ENCODE measurements at regions not wholly inside any gene's neighbourhood (a gene's known extent, or its start where the extent isn't known, plus 50 kb on each side); places are given as distances from the start of the nearest gene placed in this dataset.

DNA sequence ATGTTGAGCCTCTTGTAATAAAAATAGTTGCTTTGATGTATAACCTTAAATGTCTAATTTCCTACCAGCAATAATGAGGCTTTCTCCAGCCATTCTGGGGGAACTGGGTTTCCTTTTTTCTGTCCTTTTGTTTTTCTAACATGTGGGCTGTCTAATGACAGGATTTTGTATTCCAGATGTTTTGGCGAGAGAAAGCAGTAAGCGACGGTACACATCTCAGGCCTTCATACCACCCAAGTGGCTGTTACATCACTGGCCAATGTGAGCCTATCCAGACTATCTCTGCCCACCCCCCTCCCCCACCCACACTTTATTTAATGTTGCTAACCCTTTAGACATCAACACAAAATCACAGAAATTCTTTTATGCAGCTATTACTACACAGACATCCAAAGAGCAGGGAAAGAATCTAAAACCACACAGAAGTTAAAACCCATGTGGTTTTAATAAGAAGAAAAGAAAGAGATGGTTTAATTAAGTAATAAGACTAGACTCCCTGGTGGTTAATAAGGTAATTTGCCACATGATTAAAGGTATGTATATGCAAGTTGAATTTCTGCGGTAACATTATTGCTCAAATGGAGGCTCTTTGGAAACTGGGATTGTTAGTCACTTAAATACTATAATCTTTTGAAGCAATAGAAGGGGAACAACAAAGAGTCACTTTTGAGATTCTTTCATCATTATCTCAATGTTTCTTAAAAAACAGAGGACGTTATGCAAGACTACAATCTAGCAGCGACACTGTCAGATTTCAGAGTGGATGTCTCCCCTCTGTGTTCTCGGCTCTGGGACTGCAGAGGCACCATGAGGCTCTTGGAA is 365.1 kb downstream of the ENC1 start:
- peaks cover 0 to 12% (median 9%) of the 10 kb centered on the region in 5 donors for H3K27me3 Mint-ChIP-seq
- H3K27ac Mint-ChIP-seq, result no peak overlapping the region
- H3K36me3 Mint-ChIP-seq, result no peaks in the 10 kb centered on the region
- H3K9me3 Mint-ChIP-seq, result no peaks in the 10 kb centered on the region
- peaks cover 0 to 2% (median 0%) of the 10 kb centered on the region in 4 donors for H3K4me1 Mint-ChIP-seq
- no peak overlapping the region for H3K4me3 Mint-ChIP-seq
- POLR2A ChIA-PET, result no interaction called here
- DNase-seq (no peak), ATAC-seq (no peak)

DNA sequence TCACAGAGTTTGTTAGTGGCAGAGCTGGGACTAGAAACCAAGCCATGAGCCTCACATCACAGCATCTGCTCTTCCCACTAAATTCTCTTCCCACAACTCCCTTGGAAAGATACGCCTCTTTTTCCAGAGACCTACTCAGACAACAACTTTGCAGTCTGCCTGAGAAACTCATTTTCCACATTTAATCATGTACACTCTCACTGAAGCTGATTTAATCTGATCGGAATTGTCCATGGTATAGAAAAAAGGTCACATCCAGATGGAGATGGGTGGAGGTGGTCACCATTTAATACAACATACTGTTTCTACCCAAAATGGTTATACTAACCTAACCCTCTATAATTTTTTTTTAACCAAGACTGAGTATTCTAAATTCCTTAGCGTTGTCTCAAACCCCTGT is 366.2 kb downstream of the ENC1 start:
- no peak for DNase-seq
- Mint-ChIP-seq H3K9me3 (no peaks in the 10 kb centered on the region), H3K36me3 (no peaks in the 10 kb centered on the region), H3K27ac (no peak overlapping the region), H3K27me3 (peaks cover 0 to 13% (median 12%) of the 10 kb centered on the region in 5 donors), H3K4me3 (no peak overlapping the region), H3K4me1 (peaks cover 0 to 2% (median 0%) of the 10 kb centered on the region in 4 donors)
- POLR2A ChIA-PET, result no interaction called here
- ATAC-seq, result no peak

DNA sequence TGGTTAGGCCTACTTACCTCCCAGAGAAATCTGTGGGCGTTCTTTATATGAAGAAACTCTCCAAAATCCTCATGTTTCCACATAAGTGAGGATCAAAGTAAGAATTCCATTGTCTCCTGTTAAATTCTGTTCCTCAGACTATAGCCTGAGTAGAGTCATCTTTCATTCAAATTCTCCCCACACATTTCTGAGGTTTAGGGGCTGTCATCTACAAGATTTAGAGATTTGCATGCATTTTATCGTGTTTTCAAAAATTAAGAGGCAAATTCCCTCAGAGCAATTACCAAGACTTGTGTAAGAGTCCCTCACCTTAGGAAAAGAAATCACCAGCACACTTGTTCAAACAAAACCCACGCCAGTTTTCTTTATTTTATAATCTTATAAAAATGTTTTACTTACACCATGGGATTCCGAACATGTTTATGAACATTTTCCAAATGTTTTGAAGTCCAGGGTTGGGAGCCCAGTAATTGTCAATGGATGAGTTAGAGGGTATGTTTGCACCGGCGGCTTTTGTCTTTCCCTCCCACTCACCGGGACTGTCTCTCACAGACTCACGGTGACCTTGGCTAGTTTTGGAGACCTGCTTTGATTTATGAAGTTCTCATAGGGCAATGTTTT is 367.6 kb downstream of the ENC1 start:
- DNase-seq, result no peak
- POLR2A ChIA-PET, result no interaction called here
- H3K9me3 Mint-ChIP-seq, result no peaks in the 10 kb centered on the region
- ATAC-seq, result no peak
- no peak overlapping the region for H3K4me3 Mint-ChIP-seq
- peaks cover 0 to 2% (median 0%) of the 10 kb centered on the region in 4 donors for H3K4me1 Mint-ChIP-seq
- H3K27me3 Mint-ChIP-seq, result peaks cover 0 to 13% (median 12%) of the 10 kb centered on the region in 5 donors
- H3K27ac Mint-ChIP-seq, result no peak overlapping the region
- no peaks in the 10 kb centered on the region for H3K36me3 Mint-ChIP-seq

DNA sequence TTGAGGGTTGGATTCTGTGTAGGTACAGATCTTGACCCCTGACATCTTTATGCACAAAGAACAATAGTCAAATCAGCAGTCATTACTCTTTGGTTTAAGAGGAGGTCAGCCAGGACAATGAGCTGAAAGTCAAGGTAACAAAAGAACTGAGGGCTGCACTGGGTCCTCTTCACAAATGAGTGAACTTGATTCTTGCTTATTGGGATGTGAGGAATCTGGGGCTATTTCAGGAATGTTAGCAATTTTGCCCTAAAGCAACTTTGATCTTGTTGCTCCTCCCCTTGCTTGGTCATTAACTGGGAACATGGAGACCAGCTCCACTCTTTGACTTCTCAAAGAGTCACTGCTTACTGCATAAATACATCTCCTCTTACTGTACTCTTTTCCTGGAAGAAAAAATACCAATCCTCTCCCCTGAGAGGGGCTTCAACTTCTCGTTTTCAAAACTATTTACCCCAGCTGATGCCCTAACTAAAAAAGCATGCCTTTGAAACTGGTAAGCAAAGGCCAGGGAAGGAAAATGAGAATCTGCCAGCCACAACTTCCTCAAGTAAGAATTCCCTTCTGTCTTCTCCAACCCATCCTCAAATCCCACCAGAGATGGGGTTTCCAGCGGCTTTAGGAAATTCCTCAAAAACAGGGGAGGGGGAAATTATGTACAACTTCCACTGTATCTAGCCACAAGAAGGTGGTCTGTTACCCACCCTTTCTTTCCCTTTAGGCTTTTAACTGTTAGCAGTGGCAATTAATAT is 368.3 kb downstream of the ENC1 start:
- peaks cover 0 to 2% (median 0%) of the 10 kb centered on the region in 4 donors for H3K4me1 Mint-ChIP-seq
- no peaks in the 10 kb centered on the region for H3K36me3 Mint-ChIP-seq
- H3K4me3 Mint-ChIP-seq, result no peak overlapping the region
- no peaks in the 10 kb centered on the region for H3K9me3 Mint-ChIP-seq
- POLR2A ChIA-PET, result no interaction called here
- no peak overlapping the region for H3K27ac Mint-ChIP-seq
- no peak for DNase-seq
- peaks cover 0 to 13% (median 12%) of the 10 kb centered on the region in 5 donors for H3K27me3 Mint-ChIP-seq
- ATAC-seq, result no peak

DNA sequence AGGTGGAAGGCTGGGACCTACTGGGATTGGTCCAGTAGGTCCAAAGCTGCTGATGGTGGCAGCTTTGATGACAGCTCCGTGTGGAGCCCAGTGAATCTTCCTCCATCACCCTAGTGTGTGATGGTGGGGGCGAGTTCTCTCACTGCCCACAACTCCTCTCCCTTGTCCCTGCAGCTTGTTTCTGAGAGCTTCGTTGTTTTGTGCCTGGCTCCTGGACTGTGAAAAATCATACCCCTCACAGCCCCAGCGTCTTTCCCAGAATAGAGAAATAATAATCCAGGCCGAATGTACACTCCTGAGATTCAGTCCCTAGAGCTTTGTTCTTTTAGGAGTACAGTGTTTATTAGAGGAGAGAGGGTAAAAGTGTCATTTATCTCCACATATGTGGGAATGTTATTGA is 372.2 kb downstream of the ENC1 start:
- POLR2A ChIA-PET, result no interaction called here
- no peak overlapping the region for H3K4me3 Mint-ChIP-seq
- no peaks in the 10 kb centered on the region for H3K36me3 Mint-ChIP-seq
- DNase-seq (no peak), ATAC-seq (no peak)
- peak overlapping the region in 1 of 10 donors; percentile 27 for H3K27ac Mint-ChIP-seq
- H3K27me3 Mint-ChIP-seq, result peaks cover 0 to 4% (median 3%) of the 10 kb centered on the region in 5 donors
- H3K4me1 Mint-ChIP-seq, result no peaks in the 10 kb centered on the region
- H3K9me3 Mint-ChIP-seq, result no peaks in the 10 kb centered on the region

DNA sequence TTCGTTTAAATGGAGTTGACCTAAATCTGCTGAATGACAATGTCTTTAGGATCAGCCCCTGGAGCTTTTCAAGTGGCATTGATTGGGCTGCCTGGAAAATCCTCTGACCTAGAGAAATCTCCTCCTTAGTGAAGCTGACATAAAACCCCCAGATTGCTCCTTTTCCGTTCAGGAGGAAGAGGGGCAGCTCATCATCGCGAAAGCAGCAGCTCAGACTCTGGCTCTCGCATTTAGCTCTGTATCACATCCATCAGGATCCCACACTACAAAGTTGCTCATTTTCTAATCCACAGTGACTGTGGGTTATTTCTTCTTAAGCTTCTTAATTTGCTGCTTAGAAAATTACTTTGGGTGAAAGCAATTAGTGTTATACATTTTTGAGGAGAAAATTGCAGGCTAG is 373.7 kb downstream of the ENC1 start:
- Mint-ChIP-seq H3K4me3 (no peak overlapping the region), H3K27me3 (peaks cover 0 to 4% (median 3%) of the 10 kb centered on the region in 5 donors), H3K27ac (no peak overlapping the region), H3K4me1 (no peaks in the 10 kb centered on the region), H3K9me3 (no peaks in the 10 kb centered on the region), H3K36me3 (no peaks in the 10 kb centered on the region)
- DNase-seq (no peak), ATAC-seq (no peak)
- POLR2A ChIA-PET, result no interaction called here

DNA sequence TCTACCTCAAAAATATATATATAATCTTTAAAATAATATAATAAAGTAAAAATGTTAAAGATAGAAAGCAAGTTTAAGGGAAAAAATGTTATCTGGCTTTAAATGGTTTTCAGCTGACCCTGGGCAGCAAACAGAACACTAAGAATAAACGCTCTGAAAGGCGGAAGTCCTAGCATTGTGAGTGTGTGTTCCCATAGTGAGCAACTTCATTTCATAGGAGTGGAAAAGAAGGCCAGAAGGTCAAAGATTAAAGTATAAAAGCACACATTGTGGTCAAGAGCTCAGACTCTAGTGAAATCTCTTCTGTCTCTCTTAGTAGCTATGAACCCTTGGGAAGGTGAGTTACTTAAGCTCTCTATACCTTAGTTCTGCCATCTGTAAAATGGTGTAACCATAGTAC is 374.4 kb downstream of the ENC1 start:
- Mint-ChIP-seq H3K4me1 (no peaks in the 10 kb centered on the region), H3K4me3 (no peak overlapping the region), H3K36me3 (no peaks in the 10 kb centered on the region), H3K27me3 (peaks cover 0 to 4% (median 3%) of the 10 kb centered on the region in 5 donors), H3K27ac (no peak overlapping the region), H3K9me3 (no peaks in the 10 kb centered on the region)
- POLR2A ChIA-PET, result no interaction called here
- no peak for ATAC-seq
- DNase-seq, result no peak

DNA sequence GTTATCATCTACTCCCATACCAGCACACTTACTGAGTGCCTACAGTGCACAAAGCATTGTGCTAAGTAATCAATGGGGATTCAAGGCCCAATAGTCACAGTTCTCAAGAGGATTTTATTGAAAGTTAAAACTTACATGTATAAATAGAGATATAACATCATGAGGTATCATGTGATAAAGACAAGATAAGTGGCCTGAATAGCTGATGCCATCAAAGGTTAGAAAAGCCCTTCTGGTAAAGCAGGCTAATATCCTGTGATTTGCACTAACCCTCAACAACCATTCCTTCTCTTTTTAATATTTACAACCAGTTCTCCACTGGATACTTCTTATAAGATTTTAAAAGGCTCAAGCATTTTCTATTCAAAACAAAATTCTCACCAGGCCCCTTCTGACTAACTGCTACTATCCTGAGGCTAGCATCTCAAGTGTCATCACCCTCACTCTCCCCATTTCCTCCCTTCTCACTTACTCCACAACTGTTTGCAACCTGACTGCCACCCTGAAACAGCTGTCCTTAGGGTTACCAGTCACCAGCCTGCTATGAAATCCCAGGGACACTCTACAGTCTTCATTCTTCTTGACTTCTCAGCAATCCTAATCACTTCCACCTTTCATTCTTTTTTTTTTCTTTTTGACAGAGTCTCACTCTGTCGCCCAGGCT is 377.9 kb downstream of the ENC1 start:
- Mint-ChIP-seq H3K9me3 (no peaks in the 10 kb centered on the region), H3K36me3 (no peaks in the 10 kb centered on the region), H3K27me3 (peaks cover 0 to 10% (median 2%) of the 10 kb centered on the region in 5 donors), H3K27ac (no peak overlapping the region), H3K4me1 (peaks cover 0 to 2% (median 0%) of the 10 kb centered on the region in 4 donors), H3K4me3 (no peak overlapping the region)
- DNase-seq, result no peak
- ATAC-seq, result no peak
- POLR2A ChIA-PET, result no interaction called here

DNA sequence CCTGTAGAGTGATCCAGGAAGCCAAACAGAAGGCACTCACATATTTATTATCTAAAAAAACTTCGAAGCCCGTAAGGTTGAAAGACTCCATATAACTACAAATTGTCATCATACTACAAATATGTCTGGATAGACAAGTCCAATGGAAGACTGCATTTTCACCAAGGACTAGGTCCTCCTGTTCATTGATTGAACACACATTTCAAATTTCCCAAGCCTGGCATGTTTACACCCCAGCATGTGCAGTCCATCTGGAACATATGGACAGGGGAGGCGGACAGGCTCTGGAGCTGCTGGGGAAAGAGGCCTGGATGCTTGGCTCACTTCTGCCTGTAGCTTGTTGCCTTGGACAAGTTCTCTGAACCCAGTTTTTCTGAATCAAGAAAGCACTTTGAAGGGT is 378.7 kb downstream of the ENC1 start:
- peaks cover 0 to 16% (median 4%) of the 10 kb centered on the region in 5 donors for H3K27me3 Mint-ChIP-seq
- H3K9me3 Mint-ChIP-seq, result no peaks in the 10 kb centered on the region
- ATAC-seq, result no peak
- DNase-seq, result no peak
- H3K36me3 Mint-ChIP-seq, result no peaks in the 10 kb centered on the region
- POLR2A ChIA-PET, result no interaction called here
- H3K27ac Mint-ChIP-seq, result no peak overlapping the region
- no peak overlapping the region for H3K4me3 Mint-ChIP-seq
- H3K4me1 Mint-ChIP-seq, result peaks cover 0 to 2% (median 0%) of the 10 kb centered on the region in 4 donors

DNA sequence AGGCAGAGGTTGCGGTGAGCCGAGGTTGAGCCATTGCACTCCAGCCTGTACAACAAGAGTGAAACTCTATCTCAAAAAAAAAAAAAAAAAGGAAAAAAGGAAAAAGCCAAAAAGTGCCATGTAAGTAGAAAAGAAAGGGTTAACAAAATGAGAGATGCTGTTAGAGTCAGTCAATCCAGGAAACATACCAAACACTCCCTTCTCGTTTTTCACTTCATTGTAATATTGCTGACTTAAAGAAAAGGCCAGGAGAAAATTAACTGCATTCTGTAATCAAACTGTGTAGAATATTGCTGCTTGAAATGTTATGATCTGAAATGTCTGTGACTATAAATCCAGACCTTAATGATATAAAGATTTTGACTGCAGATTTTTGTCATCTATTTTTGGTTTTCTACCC is 379.1 kb downstream of the ENC1 start:
- Mint-ChIP-seq H3K4me1 (peaks cover 0 to 2% (median 0%) of the 10 kb centered on the region in 4 donors), H3K27me3 (peaks cover 0 to 20% (median 4%) of the 10 kb centered on the region in 5 donors), H3K9me3 (no peaks in the 10 kb centered on the region), H3K4me3 (no peak overlapping the region), H3K27ac (no peak overlapping the region), H3K36me3 (no peaks in the 10 kb centered on the region)
- ATAC-seq, result no peak
- POLR2A ChIA-PET, result no interaction called here
- DNase-seq, result no peak

DNA sequence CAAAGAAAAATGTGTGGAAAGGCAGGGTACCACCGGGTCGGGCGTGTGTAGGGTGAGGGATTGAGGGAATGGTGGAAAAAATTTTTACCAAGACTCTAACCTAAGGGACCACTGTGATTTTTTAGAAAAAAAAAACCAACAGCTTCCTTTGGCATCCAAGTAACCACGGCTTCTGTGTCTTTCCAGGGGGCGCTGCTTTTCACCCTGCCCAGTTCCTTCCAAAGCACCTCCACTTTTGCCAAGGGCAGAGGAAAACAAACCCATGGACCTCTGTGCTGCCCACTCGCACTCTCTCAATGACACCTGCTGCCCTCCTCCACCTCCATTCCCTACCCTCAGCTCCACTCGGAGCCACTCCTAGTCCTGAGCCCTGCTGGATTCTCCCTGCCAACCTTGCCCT is 381.0 kb downstream of the ENC1 start:
- ATAC-seq, result no peak
- H3K36me3 Mint-ChIP-seq, result no peaks in the 10 kb centered on the region

DNA sequence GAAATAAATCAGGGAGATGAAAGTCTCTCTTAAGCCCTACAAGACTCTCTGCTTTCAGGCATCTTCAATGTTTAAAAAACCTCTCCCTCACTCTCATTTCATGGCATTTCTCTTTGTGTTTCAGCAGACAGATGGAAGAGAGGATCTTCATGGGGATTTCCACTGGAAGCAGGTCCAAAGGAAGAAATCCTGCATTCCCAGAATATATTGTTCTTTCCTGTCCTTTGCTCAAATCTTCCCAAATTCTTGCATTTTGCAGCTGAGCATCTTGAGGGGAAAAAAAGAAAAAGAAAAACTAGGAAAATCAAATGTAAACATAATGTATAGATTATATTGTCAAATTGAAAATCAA is 382.2 kb downstream of the ENC1 start:
- H3K27me3 Mint-ChIP-seq, result peaks cover 3 to 20% (median 6%) of the 10 kb centered on the region in 5 donors
- DNase-seq (no peak), ATAC-seq (no peak)
- H3K36me3 Mint-ChIP-seq, result no peaks in the 10 kb centered on the region
- H3K4me3 Mint-ChIP-seq, result no peak overlapping the region
- POLR2A ChIA-PET, result no interaction called here
- H3K9me3 Mint-ChIP-seq, result no peaks in the 10 kb centered on the region
- peaks cover 0 to 2% (median 0%) of the 10 kb centered on the region in 4 donors for H3K4me1 Mint-ChIP-seq
- no peak overlapping the region for H3K27ac Mint-ChIP-seq

More for the DNA sequence above, 381.0 kb downstream of the ENC1 start:
- H3K27me3 Mint-ChIP-seq, result peaks cover 0 to 20% (median 3%) of the 10 kb centered on the region in 5 donors
- peaks cover 0 to 2% (median 0%) of the 10 kb centered on the region in 4 donors for H3K4me1 Mint-ChIP-seq
- POLR2A ChIA-PET, result no interaction called here
- H3K9me3 Mint-ChIP-seq, result no peaks in the 10 kb centered on the region
- no peak overlapping the region for H3K4me3 Mint-ChIP-seq
- DNase-seq, result no peak
- H3K27ac Mint-ChIP-seq, result no peak overlapping the region

Measured in naive thymus-derived CD8-positive, alpha-beta T cell (primary cell).